HG03558 (cell line): ENCODE measurements at regions not wholly inside any gene's neighbourhood (a gene's known extent, or its start where the extent isn't known, plus 50 kb on each side); places are given as distances from the start of the nearest gene placed in this dataset.
"Not testable (repeated sequence)": the region's sequence is repeated elsewhere in the genome, so short reads cannot be mapped to it uniquely, and the experiment has no call there.

ENCODE experiments used
- ATAC-seq: cut with Tn5 transposase; IDR thresholded peaks from one replicate; pipeline ENCODE4 v1.9.1; 2021; ENCODE audit warnings: moderate number of reproducible peaks; ENCODE audit not compliant: unreplicated experiment; ENCODE audit errors: extremely low read depth

DNA sequence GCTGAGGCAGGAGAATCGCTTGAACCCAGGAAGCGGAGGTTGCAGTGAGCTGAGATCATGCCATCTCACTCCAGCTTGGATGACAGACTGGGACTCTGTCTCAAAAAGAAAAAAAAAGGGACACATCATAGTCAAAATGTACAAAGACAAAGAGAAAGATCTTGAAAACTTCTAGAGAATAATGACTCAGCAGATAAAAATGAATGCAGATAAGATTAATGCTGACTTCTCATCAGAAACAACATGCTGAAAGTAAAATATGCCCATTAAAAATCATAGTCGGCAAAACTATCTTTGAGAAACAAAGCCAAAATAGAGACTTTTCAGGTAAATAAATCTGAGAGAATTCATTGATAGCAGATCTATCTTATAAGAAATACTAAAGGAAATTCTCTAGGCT, 271.1 kb upstream of the GPR149 start:
- no peak for ATAC-seq

DNA sequence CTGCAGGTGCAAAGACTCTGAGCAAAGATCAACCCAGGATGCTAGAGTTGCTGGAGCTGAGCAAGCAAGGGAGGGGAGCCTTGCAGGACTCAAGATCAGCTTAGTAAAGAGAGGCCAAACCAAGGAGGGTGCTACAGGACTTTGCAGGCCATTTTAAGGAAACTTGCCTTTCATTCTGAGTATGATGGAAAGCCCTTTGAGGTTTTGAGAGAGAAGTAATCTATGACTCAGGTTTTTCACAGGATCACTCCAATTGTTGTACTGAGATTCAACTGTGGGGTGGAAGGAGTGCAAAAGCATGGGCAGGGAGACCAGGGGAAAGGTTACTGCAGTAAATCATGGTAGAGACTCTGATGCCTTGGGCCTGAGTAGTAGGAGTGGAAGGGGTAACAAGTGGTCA, 260.4 kb upstream of the GPR149 start:
- ATAC-seq = peak; percentile 43

- no peak for ATAC-seq
Measured at GRCh38 chr3:154684440-154684839, 254.4 kb upstream of the GPR149 start.

DNA sequence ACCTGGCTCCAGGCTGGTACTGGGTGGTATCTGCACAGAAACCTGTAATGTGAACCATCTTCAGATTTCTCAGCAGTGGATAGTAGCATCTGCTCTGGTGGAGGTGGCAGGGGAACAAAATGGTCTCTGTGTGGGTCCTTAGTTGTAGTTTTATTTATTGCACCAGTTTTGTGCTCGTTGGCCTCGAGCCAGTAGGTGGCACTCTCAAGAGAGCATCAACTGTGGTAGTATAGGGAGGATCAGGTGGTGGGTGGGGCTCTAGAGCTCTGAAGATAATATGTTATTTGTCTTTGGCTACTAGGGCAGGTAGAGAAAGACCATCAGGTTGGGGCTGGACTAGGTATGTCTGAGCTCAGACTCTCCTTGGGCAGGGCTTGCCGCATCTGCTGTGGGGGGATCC, 254.0 kb upstream of the GPR149 start:
- ATAC-seq = no peak

DNA sequence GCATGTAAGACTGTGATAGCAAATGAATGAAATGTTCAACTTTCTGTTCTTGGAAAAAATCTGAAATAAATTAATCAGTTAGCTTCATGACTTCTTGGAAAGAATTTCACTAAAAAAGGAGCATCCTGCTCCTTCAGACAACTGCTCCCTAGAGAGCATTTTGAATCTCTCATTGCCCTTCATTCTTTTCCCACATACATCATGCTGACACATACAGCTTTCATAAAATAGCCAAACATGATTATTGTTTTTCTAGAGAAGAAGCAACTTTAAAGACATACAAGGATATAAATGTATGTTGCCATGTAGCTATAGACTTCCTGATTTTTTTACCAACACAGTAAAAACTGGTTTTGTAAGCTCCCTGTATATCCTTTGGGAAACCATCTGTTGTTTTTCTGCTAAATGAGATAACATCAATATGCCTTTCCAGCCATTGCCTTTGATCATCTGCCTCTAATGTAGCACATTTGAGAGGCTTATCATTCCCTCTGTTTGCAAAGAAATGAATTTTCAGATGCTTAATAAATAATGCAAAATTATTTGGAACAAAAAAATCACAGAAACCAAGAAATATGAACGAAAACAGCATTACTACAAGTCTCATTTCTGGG, 248.2 kb upstream of the GPR149 start:
- no peak for ATAC-seq

GRCh38 chr3:154668835-154669234, 238.8 kb upstream of the GPR149 start:
- no peak for ATAC-seq

GRCh38 chr3:154668187-154668586, 238.2 kb upstream of the GPR149 start:
- ATAC-seq = no peak

GRCh38 chr3:154666542-154666941, 236.6 kb upstream of the GPR149 start:
- no peak for ATAC-seq

GRCh38 chr3:154664714-154665113, 234.7 kb upstream of the GPR149 start:
- ATAC-seq = no peak

- ATAC-seq = no peak
Measured at GRCh38 chr3:154662851-154663250, 232.9 kb upstream of the GPR149 start.

GRCh38 chr3:154660811-154661210, 230.8 kb upstream of the GPR149 start:
- ATAC-seq = no peak

DNA sequence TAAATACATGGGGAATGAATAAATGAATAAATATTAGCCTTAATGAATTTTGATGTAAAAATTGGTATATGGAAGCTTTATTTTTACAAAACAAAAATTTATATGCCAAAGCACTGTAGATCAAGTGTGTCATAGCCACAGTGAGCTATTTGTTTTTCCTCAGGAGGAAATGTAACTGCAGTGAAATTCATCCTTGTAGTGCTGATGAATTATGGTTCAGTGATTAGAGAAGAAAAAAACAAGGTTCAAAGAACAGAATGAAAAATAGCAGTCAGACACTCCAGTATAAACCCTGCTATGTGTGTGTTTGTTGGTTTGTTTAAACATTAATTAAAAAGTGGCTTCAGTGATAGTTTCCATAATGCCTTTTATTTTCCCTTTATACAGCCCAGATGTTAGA, 228.0 kb upstream of the GPR149 start:
- ATAC-seq = no peak

DNA sequence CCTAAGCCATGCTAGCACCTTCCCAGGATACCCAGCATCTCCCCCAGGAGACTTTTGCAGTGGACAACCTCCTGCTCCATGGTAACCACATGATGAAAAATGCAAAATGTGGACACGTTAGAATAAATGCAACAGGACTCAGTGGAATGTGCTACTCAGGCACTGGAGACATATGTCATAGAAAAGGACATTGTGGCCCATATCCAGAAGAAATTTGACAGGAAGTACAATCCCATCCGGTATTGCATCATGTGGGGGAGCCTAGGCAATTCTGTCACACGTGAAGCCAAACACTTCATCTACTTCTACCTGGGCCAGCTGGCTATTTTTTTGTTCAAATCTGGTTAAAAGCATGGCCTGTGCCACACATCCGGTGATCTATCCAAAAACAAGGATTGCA, 227.2 kb upstream of the GPR149 start:
- no peak for ATAC-seq

DNA sequence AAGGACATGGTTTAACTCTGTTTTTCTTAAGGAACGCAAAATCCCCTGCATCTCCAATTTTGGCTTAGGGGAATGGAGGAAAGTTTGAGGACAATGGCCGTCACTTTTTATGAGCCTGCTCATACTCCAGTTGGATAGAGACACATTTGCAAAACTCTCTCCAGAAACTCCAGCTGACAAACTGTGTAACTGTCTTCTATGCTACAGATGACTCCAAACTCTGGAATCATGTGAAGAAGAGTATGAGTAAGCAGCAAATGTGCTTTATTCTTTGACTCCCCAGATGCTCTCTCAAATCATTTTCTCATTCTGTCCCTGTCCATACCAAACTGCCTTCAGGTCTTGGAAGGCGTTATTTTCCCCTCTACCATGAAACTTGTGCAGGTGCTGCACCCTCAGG, 226.5 kb upstream of the GPR149 start:
- ATAC-seq = no peak

DNA sequence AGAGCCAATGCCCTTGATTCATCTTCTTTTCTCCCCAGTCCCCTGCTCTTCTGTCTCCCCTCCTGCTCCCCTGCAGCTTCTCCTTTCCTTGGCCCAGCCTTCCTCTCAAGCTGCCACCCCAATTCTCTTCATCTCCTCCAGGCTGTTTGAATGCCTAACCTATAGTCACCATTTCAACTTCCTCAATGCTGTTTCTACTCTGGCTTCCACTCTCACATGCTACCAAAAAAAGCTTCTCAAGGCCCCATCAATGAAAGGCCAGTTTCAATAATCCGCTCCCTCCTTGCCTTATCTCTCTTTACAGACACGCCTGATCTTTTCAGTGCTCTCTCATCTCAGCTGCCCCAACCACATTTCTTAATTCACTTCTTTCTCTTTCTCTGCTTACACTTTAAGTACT, 212.2 kb upstream of the GPR149 start:
- ATAC-seq = no peak

DNA sequence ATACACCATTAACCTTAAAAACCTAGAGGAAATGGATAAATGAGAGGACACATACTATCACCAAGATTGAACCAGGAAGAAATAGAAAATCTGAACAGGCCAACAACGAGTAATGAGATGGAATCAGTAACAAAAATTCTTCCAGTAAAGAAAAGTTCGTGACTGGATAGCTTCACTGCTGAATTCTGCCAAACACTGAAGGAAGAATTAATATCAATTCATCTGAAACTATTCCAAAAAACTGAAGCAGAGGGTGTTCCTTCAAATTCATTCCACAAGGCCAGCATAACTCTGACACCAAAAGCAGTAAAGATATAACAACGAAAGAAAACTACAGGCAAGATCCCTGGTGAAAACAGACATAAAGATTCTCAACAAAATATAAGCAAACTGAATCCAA, 195.8 kb upstream of the GPR149 start:
- no peak for ATAC-seq

DNA sequence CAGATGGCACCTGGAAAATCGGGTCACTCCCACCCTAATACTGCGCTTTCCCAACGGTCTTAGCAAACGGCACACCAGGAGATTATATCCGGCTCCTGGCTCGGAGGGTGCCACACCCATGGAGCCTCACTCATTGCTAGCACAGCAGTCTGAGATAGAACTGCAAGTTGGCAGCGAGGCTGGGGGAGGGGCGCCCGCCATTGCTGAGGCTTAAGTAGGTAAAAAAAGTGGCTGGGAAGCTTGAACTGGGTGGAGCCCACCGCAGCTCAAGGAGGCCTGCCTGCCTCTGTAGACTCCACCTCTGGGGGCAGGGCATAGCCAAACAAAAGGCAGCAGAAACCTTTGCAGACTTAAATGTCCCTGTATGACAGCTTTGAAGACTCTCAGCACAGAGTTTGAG, 189.6 kb upstream of the GPR149 start:
- ATAC-seq = not testable (repeated sequence)

DNA sequence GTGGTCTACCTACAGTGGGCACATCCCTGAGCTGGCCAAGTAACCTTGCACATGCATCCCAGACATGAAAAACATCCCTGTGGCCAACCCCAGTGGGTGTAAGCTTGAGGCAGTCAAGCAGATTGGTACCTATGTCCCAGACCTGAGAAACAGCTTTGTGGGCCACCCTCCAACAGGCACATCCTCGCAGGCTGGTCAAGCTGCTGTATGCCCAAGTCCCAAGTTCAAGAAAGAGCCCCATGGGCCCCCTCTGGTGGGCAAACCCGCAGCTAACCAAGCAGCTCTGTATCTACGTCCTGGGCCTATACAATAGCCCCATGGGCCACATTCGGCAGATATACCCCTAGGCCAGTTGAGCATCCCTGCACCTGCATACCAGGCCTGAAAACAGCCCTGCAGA, 186.3 kb upstream of the GPR149 start:
- ATAC-seq = no peak

- no peak for ATAC-seq
Measured at GRCh38 chr3:154615471-154615870, 185.5 kb upstream of the GPR149 start.

DNA sequence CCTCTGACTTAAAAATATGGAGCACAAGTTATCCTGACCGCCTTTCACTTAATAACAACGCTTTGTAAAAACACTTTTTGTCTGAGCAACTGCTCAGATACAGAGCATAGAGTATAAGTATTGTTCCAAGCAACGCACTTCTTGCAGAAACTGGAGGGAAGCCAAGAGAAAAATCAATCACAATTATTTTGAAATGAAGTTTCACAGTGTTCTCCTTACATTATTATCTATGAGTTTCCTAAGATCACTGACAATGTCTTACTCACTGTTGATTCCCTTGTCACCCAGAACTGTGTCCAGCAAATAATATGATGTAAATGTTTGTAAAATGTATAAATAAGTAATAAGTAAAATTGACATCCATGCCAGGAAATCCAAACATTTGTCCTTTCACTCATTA, 184.6 kb upstream of the GPR149 start:
- ATAC-seq = no peak

GRCh38 chr3:154614078-154614477, 184.1 kb upstream of the GPR149 start:
- no peak for ATAC-seq

DNA sequence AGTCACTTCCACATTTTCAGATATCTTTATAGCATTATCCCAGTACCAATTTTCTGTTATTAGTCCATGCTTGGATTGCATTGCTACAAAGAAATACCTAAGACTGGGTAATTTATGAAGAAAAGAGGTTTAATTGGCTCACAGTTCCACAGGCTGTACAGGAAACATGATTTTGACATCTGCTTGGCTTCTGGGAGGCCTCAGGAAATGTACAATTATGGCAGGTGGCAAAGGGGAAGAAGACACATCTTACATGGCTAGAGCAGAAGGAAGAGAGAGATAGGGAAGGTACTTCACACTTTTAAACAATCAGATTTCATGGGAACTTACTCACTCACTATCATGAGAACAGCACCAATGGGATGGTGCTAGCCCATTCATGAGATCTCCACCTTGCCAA, 172.3 kb upstream of the GPR149 start:
- ATAC-seq = no peak

- ATAC-seq = no peak
Measured at GRCh38 chr3:154598166-154598565, 168.2 kb upstream of the GPR149 start.
